ENCODE measurements at regions not wholly inside any gene's neighbourhood (a gene's known extent, or its start where the extent isn't known, plus 50 kb on each side); places are given as distances from the start of the nearest gene placed in this dataset.
"Not testable (repeated sequence)": the region's sequence is repeated elsewhere in the genome, so short reads cannot be mapped to it uniquely, and the experiment has no call there.

DNA sequence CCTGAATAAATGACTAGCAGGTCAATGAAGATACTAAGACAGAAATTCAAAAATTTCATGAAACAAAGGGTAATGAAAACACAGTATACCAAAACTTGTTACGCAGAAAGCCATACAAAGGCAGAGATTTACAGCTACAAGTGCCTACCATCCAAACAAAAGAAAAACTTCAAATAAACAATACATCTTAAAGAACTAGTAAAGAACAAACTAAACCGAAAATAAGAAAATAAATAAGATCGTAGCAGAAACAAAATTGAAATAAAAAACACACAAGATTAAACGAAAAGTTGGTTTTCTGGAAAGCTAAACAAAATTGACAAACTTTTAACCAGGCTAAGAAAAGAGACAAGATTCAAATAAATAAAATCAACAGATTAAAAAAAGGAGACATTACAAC lies 51.5 kb downstream of the VPREB1 start:
- not testable (repeated sequence) for DNase-seq (ENCODE audit: low read depth)

GRCh38 chr22:22297159-22297793 lies 52.7 kb downstream of the VPREB1 start:
- DNase-seq (ENCODE audit: low read depth) = not testable (repeated sequence)

GRCh38 chr22:22297794-22298653 lies 53.4 kb downstream of the VPREB1 start:
- peak; percentile 62 for DNase-seq (ENCODE audit: low read depth)

DNA sequence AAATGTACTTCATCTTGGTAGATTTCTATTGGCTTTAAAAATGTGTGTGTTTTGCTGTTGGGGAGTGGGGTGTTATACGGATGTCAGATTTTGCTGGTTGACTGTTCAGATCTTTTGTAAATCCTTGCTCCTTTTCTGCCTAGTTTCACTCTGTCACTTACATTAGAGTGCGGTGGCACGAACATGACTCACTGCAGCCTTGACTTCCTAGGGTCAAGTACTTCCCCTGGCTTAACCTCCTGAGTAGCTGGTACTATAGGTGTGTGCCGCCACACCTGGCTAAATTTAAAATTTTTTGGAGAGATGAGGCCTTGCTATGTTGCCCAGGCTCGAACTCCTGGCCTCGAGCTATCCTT lies 54.0 kb downstream of the VPREB1 start:
- DNase-seq (ENCODE audit: low read depth) = not testable (repeated sequence)

GRCh38 chr22:22300511-22300910 lies 55.9 kb downstream of the VPREB1 start:
- not testable (repeated sequence) for DNase-seq (ENCODE audit: low read depth)

DNA sequence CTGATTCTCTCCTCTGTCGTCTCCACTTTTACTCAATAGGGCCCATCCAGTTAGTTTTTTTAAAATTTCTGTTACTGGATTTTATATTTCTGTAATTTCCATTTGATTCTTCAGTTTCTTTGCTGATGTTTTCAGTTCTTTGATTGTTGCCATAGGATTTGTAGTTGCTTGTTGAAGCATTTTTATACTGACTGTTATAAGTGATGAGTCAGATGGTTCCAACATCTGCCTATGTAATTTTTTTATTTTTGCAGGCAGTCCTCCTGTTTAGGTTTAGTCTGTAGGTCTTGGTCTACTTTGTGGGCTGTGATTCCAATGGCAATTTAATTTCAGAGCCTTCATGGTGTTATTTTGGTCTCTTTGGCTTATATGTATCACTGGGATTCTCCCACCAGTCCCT lies 56.4 kb downstream of the VPREB1 start:
- not testable (repeated sequence) for DNase-seq (ENCODE audit: low read depth)

GRCh38 chr22:22316589-22316988 lies 72.0 kb downstream of the VPREB1 start:
- no peak for DNase-seq (ENCODE audit: low read depth)

- no peak for DNase-seq (ENCODE audit: low read depth)
Measured at GRCh38 chr22:22318723-22319465, 74.3 kb downstream of the VPREB1 start.

DNA sequence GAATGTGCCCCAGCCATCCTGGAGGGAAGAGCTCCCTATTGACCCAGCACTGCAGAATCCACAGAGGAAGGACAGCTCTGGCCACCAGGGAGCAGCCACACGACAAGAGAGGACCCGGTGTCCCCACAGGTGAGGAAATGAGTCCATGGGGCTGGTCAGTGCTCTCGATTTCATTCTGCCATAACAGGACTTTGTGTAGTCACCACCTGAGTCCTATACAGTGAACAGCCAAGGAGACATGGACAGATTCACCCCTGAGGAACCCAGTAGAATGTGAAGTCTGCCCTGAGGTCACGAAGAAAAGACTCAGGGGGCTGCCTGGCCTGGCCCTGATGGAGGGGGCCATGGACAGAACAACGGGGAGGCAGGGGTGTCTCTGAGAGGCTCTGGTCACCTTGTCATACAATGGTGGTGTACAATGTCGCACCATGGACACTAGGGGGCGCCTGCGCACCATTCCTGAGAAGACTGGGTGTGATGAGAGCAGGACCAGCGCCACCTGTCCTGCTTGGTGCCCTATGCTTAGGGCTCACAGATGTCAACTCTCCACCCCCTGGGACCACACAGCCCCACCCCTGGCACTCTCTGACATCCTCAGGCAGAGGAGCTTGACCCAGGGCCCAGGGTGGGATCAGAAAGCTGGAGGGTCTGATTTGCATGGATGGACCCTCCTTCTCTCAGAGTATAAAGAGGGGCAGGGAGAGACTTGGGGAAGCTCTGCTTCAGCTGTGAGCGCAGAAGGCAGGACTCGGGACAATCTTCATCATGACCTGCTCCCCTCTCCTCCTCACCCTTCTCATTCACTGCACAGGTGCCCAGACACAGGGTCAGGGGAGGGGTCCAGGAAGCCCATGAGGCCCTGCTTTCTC lies 77.4 kb downstream of the VPREB1 start:
- peak; percentile 66 for DNase-seq (ENCODE audit: low read depth)

GRCh38 chr22:22322792-22323191 lies 78.2 kb downstream of the VPREB1 start:
- DNase-seq (ENCODE audit: low read depth) = no peak

DNA sequence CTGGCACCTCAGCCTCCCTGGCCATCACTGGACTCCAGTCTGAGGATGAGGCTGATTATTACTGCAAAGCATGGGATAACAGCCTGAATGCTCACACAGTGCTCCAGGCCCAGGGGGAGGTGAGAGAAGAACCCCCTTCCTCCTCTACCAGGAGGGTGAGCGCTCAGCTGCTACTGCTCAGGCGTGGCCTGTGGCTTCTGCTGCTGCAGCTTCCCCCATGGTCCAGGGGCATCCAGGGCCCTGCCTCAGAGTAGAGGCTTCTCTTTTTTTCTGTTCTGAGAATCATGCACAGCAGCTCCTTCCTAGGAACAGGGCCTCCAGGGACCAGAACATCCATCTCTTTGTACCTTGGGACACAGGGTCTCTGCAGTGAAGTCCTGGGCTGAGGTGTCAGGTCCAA lies 83.1 kb downstream of the VPREB1 start:
- DNase-seq (ENCODE audit: low read depth) = no peak

DNA sequence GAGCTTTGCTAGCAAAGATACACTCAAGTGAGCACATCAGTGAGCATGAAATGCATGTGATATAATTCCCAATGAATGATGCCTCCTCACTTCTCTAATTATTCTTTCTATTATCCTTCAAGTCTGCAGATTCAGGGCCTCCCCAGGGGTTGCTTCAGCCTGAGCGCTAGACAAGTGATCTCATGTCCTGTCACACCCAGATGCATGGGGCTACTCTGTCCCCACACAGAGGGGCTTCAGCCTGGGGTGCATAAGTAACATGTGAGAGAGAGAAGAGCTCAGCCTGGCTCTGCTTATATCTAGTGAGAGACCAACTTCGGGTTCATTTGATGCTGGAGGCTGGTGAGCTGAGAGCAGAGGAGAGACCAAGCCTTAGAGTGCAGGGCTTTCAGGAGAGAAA lies 85.2 kb downstream of the VPREB1 start:
- DNase-seq (ENCODE audit: low read depth) = no peak

DNA sequence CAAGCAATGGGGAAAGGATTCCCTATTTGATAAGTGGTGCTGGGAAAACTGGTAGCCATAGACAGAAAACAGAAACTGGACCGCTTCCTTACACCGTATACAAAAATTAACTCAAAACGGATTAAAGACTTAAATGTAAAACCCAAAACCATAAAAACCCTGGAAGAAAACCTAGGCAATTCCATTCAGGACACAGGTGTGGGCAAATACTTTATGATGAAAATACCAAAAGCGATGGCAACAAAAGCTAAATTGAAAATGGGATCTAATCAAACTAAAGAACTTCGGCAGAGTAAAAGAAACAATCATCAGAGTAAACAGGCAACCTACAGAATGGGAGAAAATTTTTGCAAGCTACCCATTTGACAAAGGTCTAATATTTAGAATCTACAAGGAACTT lies 91.1 kb downstream of the VPREB1 start:
- DNase-seq (ENCODE audit: low read depth) = not testable (repeated sequence)

DNA sequence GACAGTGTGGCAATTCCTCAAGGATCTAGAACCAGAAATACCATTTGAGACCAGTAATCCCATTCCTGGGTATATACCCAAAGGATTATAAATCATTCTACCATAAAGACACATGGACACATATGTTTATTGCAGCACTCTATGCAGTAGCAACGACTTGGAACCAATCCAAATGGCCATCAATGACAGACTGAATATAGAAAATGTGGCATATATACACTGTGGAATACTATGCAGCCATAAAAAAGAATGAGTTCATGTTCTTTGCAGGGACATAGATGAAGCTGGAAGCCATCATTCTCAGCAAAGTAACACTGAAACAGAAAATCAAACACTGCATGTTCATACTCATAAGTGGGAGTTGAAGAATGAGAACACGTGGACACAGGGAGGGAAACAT lies 91.7 kb downstream of the VPREB1 start:
- not testable (repeated sequence) for DNase-seq (ENCODE audit: low read depth)

GRCh38 chr22:22338778-22339177 lies 94.2 kb downstream of the VPREB1 start:
- not testable (repeated sequence) for DNase-seq (ENCODE audit: low read depth)

DNA sequence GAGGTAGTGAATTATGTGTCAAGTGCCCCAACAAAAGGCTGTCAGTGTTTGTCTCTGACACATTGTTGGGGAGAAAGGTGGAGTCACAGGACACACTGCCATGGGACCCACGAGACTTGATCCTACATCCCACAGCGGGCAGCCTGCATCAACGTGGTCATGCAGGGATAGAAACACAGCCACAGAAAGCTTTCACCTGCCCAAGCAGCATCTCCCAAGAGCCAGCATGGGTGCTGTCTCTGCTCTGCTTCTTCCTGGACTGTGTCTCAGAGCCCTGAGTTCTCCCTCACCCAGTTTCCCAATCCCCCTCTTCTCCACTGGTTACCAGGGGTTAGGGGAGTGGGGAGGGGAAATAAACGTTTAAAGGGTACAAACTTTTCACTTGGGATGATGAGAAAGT lies 97.2 kb downstream of the VPREB1 start:
- DNase-seq (ENCODE audit: low read depth) = no peak

DNA sequence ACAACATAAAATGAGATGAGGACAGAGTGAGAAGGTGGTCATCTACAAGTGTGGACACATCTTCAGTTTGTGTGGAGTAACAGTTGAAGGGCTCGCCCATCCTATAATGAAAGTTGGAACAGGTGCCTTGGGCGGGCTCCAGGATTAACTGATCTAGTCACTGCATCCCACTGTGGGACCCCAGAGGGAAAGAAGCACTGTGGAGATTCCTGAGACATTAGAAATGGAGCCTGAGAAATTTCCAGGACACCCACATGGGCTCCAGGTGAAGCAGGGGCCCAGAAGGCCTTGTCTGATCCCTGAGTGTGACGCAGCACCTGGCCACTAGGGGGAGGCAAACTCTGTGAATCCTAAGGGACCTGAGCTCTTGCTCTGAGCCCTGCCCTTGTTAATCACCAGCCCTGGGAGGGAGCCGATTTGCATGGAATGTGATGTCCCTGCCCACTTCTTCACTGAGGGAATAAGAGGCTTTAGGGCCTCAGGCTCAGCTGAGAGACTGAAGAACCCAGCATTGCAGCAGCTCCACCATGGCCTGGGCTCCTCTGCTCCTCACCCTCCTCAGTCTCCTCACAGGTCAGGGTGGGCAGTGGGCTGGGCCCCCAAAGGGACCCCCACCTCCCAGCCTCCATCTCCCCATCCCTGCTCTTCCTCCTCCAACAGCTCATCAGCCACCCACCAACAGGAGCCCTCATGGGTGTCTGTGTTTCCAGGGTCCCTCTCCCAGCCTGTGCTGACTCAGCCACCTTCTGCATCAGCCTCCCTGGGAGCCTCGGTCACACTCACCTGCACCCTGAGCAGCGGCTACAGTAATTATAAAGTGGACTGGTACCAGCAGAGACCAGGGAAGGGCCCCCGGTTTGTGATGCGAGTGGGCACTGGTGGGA lies 98.4 kb downstream of the VPREB1 start:
- DNase-seq (ENCODE audit: low read depth) = peak; percentile 65

DNA sequence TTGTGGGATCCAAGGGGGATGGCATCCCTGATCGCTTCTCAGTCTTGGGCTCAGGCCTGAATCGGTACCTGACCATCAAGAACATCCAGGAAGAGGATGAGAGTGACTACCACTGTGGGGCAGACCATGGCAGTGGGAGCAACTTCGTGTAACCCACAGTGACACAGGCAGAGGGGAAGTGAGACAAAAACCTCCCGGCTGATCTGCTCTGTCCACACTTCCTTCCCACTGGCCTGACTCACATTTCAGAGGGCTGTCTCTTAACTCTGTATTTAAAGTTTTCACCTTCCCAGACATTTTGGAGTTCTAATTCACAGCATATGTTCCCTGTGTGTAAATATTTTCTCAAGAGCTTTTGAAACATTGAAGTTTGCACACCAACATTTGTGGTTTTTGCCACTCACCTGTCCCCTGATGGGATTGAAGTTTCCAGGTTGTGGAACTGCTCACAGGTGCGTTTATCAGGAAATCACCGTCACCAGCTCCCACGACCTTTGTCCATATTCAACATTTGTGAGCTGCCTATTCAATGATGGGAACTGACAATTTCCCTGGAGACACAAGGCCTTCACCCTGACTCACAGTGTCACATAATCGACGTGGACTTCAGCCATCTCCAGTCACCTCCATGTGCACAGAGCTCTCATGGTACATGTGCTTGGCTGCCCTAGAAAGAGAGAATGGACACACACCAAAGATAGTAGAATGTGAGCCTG lies 99.2 kb downstream of the VPREB1 start:
- no peak for DNase-seq (ENCODE audit: low read depth)

- DNase-seq (ENCODE audit: low read depth) = no peak
Measured at GRCh38 chr22:22344430-22344829, 99.8 kb downstream of the VPREB1 start.

- no peak for DNase-seq (ENCODE audit: low read depth)
Measured at GRCh38 chr22:22345781-22346180, 101.2 kb downstream of the VPREB1 start.
